Suppressor macrophage treated with lipopolysaccharide for 1 hour (primary cell): ENCODE measurements at regions not wholly inside any gene's neighbourhood (a gene's known extent, or its start where the extent isn't known, plus 50 kb on each side); places are given as distances from the start of the nearest gene placed in this dataset.

Experiments used
- DNase-seq, 3 donors: peaks; one replicate each; pipeline ENCODE4 v3.0.0-alpha.2; 2020 to 2022

GRCh38 chr1:199121047-199121446 is 482.2 kb downstream of the PTPRC start:
- no peak for DNase-seq

- DNase-seq = no peak
These were observed 483.2 kb downstream of the PTPRC start for GRCh38 chr1:199122085-199122484.

GRCh38 chr1:199122532-199123311 is 483.9 kb downstream of the PTPRC start:
- DNase-seq = peak; percentile 2 to 23 (median 8)

- no peak for DNase-seq
These were observed 484.8 kb downstream of the PTPRC start for GRCh38 chr1:199123615-199124014.

- DNase-seq = no peak
These were observed 485.5 kb downstream of the PTPRC start for GRCh38 chr1:199124351-199124750.

- no peak for DNase-seq
These were observed 490.4 kb downstream of the PTPRC start for GRCh38 chr1:199129247-199129646.

GRCh38 chr1:199132006-199132405 is 493.2 kb downstream of the PTPRC start:
- DNase-seq = no peak

GRCh38 chr1:199135901-199136300 is 497.1 kb downstream of the PTPRC start:
- DNase-seq = no peak

GRCh38 chr1:199138061-199138460 is 499.2 kb downstream of the PTPRC start:
- no peak for DNase-seq

- DNase-seq = peak in 1 of 3 donors; percentile 15
These were observed 510.8 kb downstream of the PTPRC start for GRCh38 chr1:199149591-199149990.

GRCh38 chr1:199150756-199151155 is 511.9 kb downstream of the PTPRC start:
- DNase-seq = peak in 1 of 3 donors; percentile 8

- DNase-seq = peak in 1 of 3 donors; percentile 8
These were observed 513.0 kb downstream of the PTPRC start for GRCh38 chr1:199151634-199152425.

- peak in 1 of 3 donors; percentile 19 for DNase-seq
These were observed 513.8 kb downstream of the PTPRC start for GRCh38 chr1:199152676-199153075.

GRCh38 chr1:199155166-199156019 is 516.6 kb downstream of the PTPRC start:
- peak in 1 of 3 donors; percentile 16 for DNase-seq

- DNase-seq = no peak
These were observed 518.7 kb downstream of the PTPRC start for GRCh38 chr1:199157494-199157893.

GRCh38 chr1:199160521-199161318 is 521.9 kb downstream of the PTPRC start:
- no peak for DNase-seq

GRCh38 chr1:199161319-199161680 is 522.5 kb downstream of the PTPRC start:
- DNase-seq = no peak

- DNase-seq = no peak
These were observed 523.0 kb downstream of the PTPRC start for GRCh38 chr1:199161766-199162303.

- DNase-seq = no peak
These were observed 524.4 kb downstream of the PTPRC start for GRCh38 chr1:199163267-199163666.

GRCh38 chr1:199163670-199164069 is 524.8 kb downstream of the PTPRC start:
- DNase-seq = no peak

GRCh38 chr1:199167460-199167859 is 528.6 kb downstream of the PTPRC start:
- DNase-seq = no peak
